ENCODE measurements at regions not wholly inside any gene's neighbourhood (a gene's known extent, or its start where the extent isn't known, plus 50 kb on each side); places are given as distances from the start of the nearest gene placed in this dataset.
A peak's percentile ranks its signal among the peaks of the same experiment; 100 is the strongest.

GRCh38 chr12:30874455-30875321 is 51.9 kb upstream of the TSPAN11 start:
- DNase-seq (ENCODE audit: extremely low read depth in 1 of 11, low read depth in 9 of 11, low spot score in 4 of 11) = peak; percentile 22 to 65 (median 42)

GRCh38 chr12:30870491-30871265 is 55.9 kb upstream of the TSPAN11 start:
- DNase-seq (ENCODE audit: extremely low read depth in 1 of 11, low read depth in 9 of 11, low spot score in 4 of 11) = no peak

- no peak for DNase-seq (ENCODE audit: extremely low read depth in 1 of 11, low read depth in 9 of 11, low spot score in 4 of 11)
Observed at GRCh38 chr12:30867415-30867814, 59.1 kb upstream of the TSPAN11 start.

GRCh38 chr12:30866256-30866655 is 60.3 kb upstream of the TSPAN11 start:
- DNase-seq (ENCODE audit: extremely low read depth in 1 of 11, low read depth in 9 of 11, low spot score in 4 of 11) = no peak

- DNase-seq (ENCODE audit: extremely low read depth in 1 of 11, low read depth in 9 of 11, low spot score in 4 of 11) = no peak
Observed at GRCh38 chr12:30863839-30864238, 62.7 kb upstream of the TSPAN11 start.

GRCh38 chr12:30862486-30862885 is 64.1 kb upstream of the TSPAN11 start:
- DNase-seq (ENCODE audit: extremely low read depth in 1 of 11, low read depth in 9 of 11, low spot score in 4 of 11) = no peak

GRCh38 chr12:30859226-30859625 is 67.3 kb upstream of the TSPAN11 start:
- no peak for DNase-seq (ENCODE audit: extremely low read depth in 1 of 11, low read depth in 9 of 11, low spot score in 4 of 11)

GRCh38 chr12:30858471-30858870 is 68.1 kb upstream of the TSPAN11 start:
- no peak for DNase-seq (ENCODE audit: extremely low read depth in 1 of 11, low read depth in 9 of 11, low spot score in 4 of 11)

- no peak for DNase-seq (ENCODE audit: extremely low read depth in 1 of 11, low read depth in 9 of 11, low spot score in 4 of 11)
Observed at GRCh38 chr12:30853561-30854133, 72.9 kb upstream of the TSPAN11 start.

- no peak for DNase-seq (ENCODE audit: extremely low read depth in 1 of 11, low read depth in 9 of 11, low spot score in 4 of 11)
Observed at GRCh38 chr12:30850684-30851083, 75.9 kb upstream of the TSPAN11 start.

- DNase-seq (ENCODE audit: extremely low read depth in 1 of 11, low read depth in 9 of 11, low spot score in 4 of 11) = peak in 3 of 11 donors; percentile 9 to 23 (median 12)
Observed at GRCh38 chr12:30847259-30847658, 79.3 kb upstream of the TSPAN11 start.

GRCh38 chr12:30846776-30847175 is 79.8 kb upstream of the TSPAN11 start:
- DNase-seq (ENCODE audit: extremely low read depth in 1 of 11, low read depth in 9 of 11, low spot score in 4 of 11) = no peak

GRCh38 chr12:30845676-30846075 is 80.9 kb upstream of the TSPAN11 start:
- DNase-seq (ENCODE audit: extremely low read depth in 1 of 11, low read depth in 9 of 11, low spot score in 4 of 11) = no peak

- DNase-seq (ENCODE audit: extremely low read depth in 1 of 11, low read depth in 9 of 11, low spot score in 4 of 11) = no peak
Observed at GRCh38 chr12:30843211-30843610, 83.3 kb upstream of the TSPAN11 start.

- DNase-seq (ENCODE audit: extremely low read depth in 1 of 11, low read depth in 9 of 11, low spot score in 4 of 11) = no peak
Observed at GRCh38 chr12:30840715-30841114, 85.8 kb upstream of the TSPAN11 start.

- DNase-seq (ENCODE audit: extremely low read depth in 1 of 11, low read depth in 9 of 11, low spot score in 4 of 11) = no peak
Observed at GRCh38 chr12:30839643-30840220, 85.0 kb upstream of the CAPRIN2 start.

GRCh38 chr12:30837595-30837994 is 82.8 kb upstream of the CAPRIN2 start:
- DNase-seq (ENCODE audit: extremely low read depth in 1 of 11, low read depth in 9 of 11, low spot score in 4 of 11) = no peak

GRCh38 chr12:30836656-30837445 is 82.1 kb upstream of the CAPRIN2 start:
- no peak for DNase-seq (ENCODE audit: extremely low read depth in 1 of 11, low read depth in 9 of 11, low spot score in 4 of 11)

- DNase-seq (ENCODE audit: extremely low read depth in 1 of 11, low read depth in 9 of 11, low spot score in 4 of 11) = no peak
Observed at GRCh38 chr12:30835216-30835615, 80.5 kb upstream of the CAPRIN2 start.

Measured in renal cortex interstitium (tissue), 11 donors.